Mesendoderm (in vitro differentiated cells): ENCODE measurements at regions not wholly inside any gene's neighbourhood (a gene's known extent, or its start where the extent isn't known, plus 50 kb on each side); places are given as distances from the start of the nearest gene placed in this dataset.

Experiments
- DNase-seq: peaks from one replicate; pipeline ENCODE4 v3.0.0; 2013
- H2AK5ac ChIP-seq: 2 replicates; pipeline ENCODE4 v1.6.1; 2013; ENCODE audit warnings: low read length, inconsistent platforms
- H2BK120ac ChIP-seq: 2 replicates; pipeline ENCODE4 v1.6.1; 2013; ENCODE audit warnings: low read depth, mild to moderate bottlenecking, low read length, moderate library complexity, mixed read lengths
- H2BK15ac ChIP-seq: replicated peaks from 2 replicates; pipeline ENCODE4 v1.6.1; 2013; ENCODE audit warnings: low read depth, mild to moderate bottlenecking, moderate library complexity
- H2BK5ac ChIP-seq: 2 replicates; pipeline ENCODE4 v1.6.1; 2013; ENCODE audit warnings: low read length, inconsistent platforms
- H3K18ac ChIP-seq: 2 replicates; pipeline ENCODE4 v1.6.1; 2013; ENCODE audit warnings: mild to moderate bottlenecking, low read length, mixed read lengths
- H3K23ac ChIP-seq: one replicate; pipeline ENCODE4 v1.6.1; 2013; ENCODE audit warnings: low read length
- H3K27ac ChIP-seq: 2 replicates; pipeline ENCODE4 v1.5.1; 2013; ENCODE audit warnings: low read depth, mild to moderate bottlenecking, inconsistent platforms, low read length, moderate library complexity
- H3K27me3 ChIP-seq: 2 replicates; pipeline ENCODE4 v1.6.1; 2013; ENCODE audit warnings: low read length, control low read depth, mild to moderate bottlenecking, inconsistent platforms; ENCODE audit not compliant: insufficient read depth, poor library complexity
- H3K36me3 ChIP-seq: 2 replicates; pipeline ENCODE4 v1.6.1; 2013; ENCODE audit warnings: low read length, inconsistent platforms; ENCODE audit not compliant: control insufficient read depth, insufficient read depth
- H3K4ac ChIP-seq: one replicate; pipeline ENCODE4 v1.6.1; 2013; ENCODE audit warnings: low read depth, mild to moderate bottlenecking, low read length, moderate library complexity
- H3K4me1 ChIP-seq: 2 replicates; pipeline ENCODE4 v1.6.1; 2013; ENCODE audit warnings: low read depth, low read length, inconsistent platforms; ENCODE audit not compliant: control insufficient read depth
- H3K4me2 ChIP-seq: 2 replicates; pipeline ENCODE4 v1.6.1; 2013; ENCODE audit warnings: low read length
- H3K4me3 ChIP-seq: 2 replicates; pipeline ENCODE4 v1.5.1; 2013; ENCODE audit warnings: mild to moderate bottlenecking, low read length
- H3K56ac ChIP-seq: one replicate; pipeline ENCODE4 v1.6.1; 2013; ENCODE audit warnings: low read length
- H3K79me1 ChIP-seq: 2 replicates; pipeline ENCODE4 v1.6.1; 2013; ENCODE audit warnings: low read length, inconsistent platforms
- H3K79me2 ChIP-seq: 2 replicates; pipeline ENCODE4 v1.6.1; 2013; ENCODE audit warnings: mild to moderate bottlenecking, low read length; ENCODE audit not compliant: control insufficient read depth, insufficient read depth
- H3K9ac ChIP-seq: 2 replicates; pipeline ENCODE4 v1.6.1; 2013; ENCODE audit warnings: low read length, inconsistent platforms
- H4K5ac ChIP-seq: one replicate; pipeline ENCODE4 v1.6.1; 2013; ENCODE audit warnings: low read length
- H4K8ac ChIP-seq: one replicate; pipeline ENCODE4 v1.6.1; 2013; ENCODE audit warnings: low read depth, mild to moderate bottlenecking, control low read depth, low read length, moderate library complexity
- WGBS: extraction: QIAGEN DNeasy Blood & Tissue Kit; methylation state at CpG from one replicate; pipeline ENCODE4 v1.1.7; 2013; ENCODE audit warnings: low lambda C conversion rate, missing lambda C conversion rate; ENCODE audit not compliant: insufficient coverage; ENCODE audit errors: extremely low coverage; 5-methylcytosine and 5-hydroxymethylcytosine counted together

DNA sequence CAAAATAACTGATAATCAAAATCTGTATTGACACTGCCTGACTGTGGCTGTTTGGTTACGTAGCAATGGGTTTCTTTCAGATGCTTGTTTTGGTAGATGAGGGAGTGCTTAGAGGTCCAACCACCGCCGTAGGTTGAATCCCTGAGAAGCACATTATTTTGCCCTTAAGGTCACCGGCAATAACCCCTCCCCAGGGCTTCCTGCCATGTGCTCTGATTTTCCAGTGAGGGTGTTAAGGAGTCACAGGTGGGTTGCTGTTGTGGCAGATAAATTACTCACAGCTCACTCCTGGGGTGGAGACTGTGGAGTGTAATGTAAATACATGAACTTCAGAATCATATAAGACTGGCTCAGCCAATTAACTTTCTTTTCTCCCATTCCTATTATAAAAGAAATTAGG, 81.5 kb upstream of the ZP4 start:
- no peaks in the 10 kb centered on the region for H3K79me1 ChIP-seq
- H3K36me3 ChIP-seq, result no peaks in the 10 kb centered on the region
- H3K79me2 ChIP-seq, result no peaks in the 10 kb centered on the region
- no peaks in the 10 kb centered on the region for H3K27me3 ChIP-seq
- no peak overlapping the region for H3K4me2 ChIP-seq
- no peak overlapping the region for H3K4me3 ChIP-seq
- H4K8ac ChIP-seq, result no peak overlapping the region
- no peak overlapping the region for H3K9ac ChIP-seq
- H3K56ac ChIP-seq, result no peak overlapping the region
- no peak overlapping the region for H2AK5ac ChIP-seq
- no peak overlapping the region for H3K4ac ChIP-seq
- no peak overlapping the region for H2BK5ac ChIP-seq
- peaks cover 2% of the 10 kb centered on the region for H3K4me1 ChIP-seq
- no peak overlapping the region for H3K18ac ChIP-seq
- WGBS, result no CpG with 5 or more reads among the region's 4 CpGs
- no peak overlapping the region for H3K27ac ChIP-seq
- H4K5ac ChIP-seq, result no peak overlapping the region
- no peak overlapping the region for H2BK15ac ChIP-seq
- no peak overlapping the region for H2BK120ac ChIP-seq
- no peak overlapping the region for H3K23ac ChIP-seq
- DNase-seq, result no peak

- Histone ChIP-seq H3K23ac (no peak overlapping the region), H3K79me2 (no peaks in the 10 kb centered on the region), H3K4me2 (no peak overlapping the region), H2BK120ac (no peak overlapping the region), H3K4me3 (no peak overlapping the region), H2BK5ac (no peak overlapping the region), H3K56ac (no peak overlapping the region), H2BK15ac (no peak overlapping the region), H4K5ac (no peak overlapping the region), H4K8ac (no peak overlapping the region), H3K27ac (no peak overlapping the region), H3K36me3 (no peaks in the 10 kb centered on the region), H3K4me1 (peaks cover 2% of the 10 kb centered on the region), H3K79me1 (no peaks in the 10 kb centered on the region), H3K4ac (no peak overlapping the region), H3K9ac (no peak overlapping the region), H3K18ac (no peak overlapping the region), H2AK5ac (no peak overlapping the region), H3K27me3 (no peaks in the 10 kb centered on the region)
- WGBS, result no CpG with 5 or more reads among the region's 2 CpGs
- DNase-seq, result no peak
Measured at GRCh38 chr1:237962985-237963384, 72.3 kb upstream of the ZP4 start.

DNA sequence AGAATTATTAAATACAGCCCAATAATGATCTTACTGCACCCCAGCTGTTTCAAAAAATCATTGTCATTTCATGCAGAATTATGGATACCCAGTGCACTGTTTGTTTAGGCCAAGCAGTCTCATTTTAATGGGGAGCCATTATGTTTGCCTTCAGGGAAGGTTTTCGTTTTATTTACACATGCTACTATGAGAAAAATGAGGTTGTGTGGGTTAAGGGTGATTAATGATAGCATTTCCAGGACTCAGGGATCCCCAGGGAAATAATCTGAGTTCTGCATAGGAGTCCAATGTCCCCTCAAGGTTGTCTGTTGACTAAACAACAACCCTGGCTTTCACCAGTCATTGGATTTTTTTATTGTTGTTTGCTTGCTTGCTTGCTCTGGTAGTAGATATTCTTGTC, 71.0 kb upstream of the ZP4 start:
- Histone ChIP-seq H3K27ac (no peak overlapping the region), H3K4ac (no peak overlapping the region), H3K27me3 (no peaks in the 10 kb centered on the region), H3K36me3 (no peaks in the 10 kb centered on the region), H2BK120ac (no peak overlapping the region), H4K8ac (no peak overlapping the region), H2BK5ac (no peak overlapping the region), H2AK5ac (no peak overlapping the region), H3K4me2 (no peak overlapping the region), H3K18ac (no peak overlapping the region), H4K5ac (no peak overlapping the region), H3K9ac (no peak overlapping the region), H3K4me1 (peaks cover 2% of the 10 kb centered on the region), H3K79me1 (no peaks in the 10 kb centered on the region), H3K4me3 (no peak overlapping the region), H2BK15ac (no peak overlapping the region), H3K23ac (no peak overlapping the region), H3K56ac (no peak overlapping the region), H3K79me2 (no peaks in the 10 kb centered on the region)
- WGBS, result no CpG with 5 or more reads among the region's 1 CpG
- no peak for DNase-seq

- no peak overlapping the region for H2BK5ac ChIP-seq
- no peak overlapping the region for H3K23ac ChIP-seq
- no peaks in the 10 kb centered on the region for H3K36me3 ChIP-seq
- no peaks in the 10 kb centered on the region for H3K79me1 ChIP-seq
- no peak overlapping the region for H3K9ac ChIP-seq
- no peak overlapping the region for H3K4me2 ChIP-seq
- no peak overlapping the region for H3K56ac ChIP-seq
- H2AK5ac ChIP-seq, result no peak overlapping the region
- no peak overlapping the region for H2BK15ac ChIP-seq
- H3K27me3 ChIP-seq, result no peaks in the 10 kb centered on the region
- no peak overlapping the region for H4K8ac ChIP-seq
- no peak overlapping the region for H2BK120ac ChIP-seq
- no peak for DNase-seq
- no peak overlapping the region for H3K4ac ChIP-seq
- no peak overlapping the region for H4K5ac ChIP-seq
- H3K18ac ChIP-seq, result no peak overlapping the region
- H3K79me2 ChIP-seq, result no peaks in the 10 kb centered on the region
- no peak overlapping the region for H3K27ac ChIP-seq
- peaks cover 2% of the 10 kb centered on the region for H3K4me1 ChIP-seq
- no peak overlapping the region for H3K4me3 ChIP-seq
Measured at GRCh38 chr1:237959838-237960237, 69.1 kb upstream of the ZP4 start.

- Histone ChIP-seq H3K79me1 (no peaks in the 10 kb centered on the region), H3K4me3 (no peak overlapping the region), H3K36me3 (no peaks in the 10 kb centered on the region), H3K23ac (no peak overlapping the region), H3K18ac (no peak overlapping the region), H3K4me1 (no peaks in the 10 kb centered on the region), H4K8ac (no peak overlapping the region), H3K9ac (no peak overlapping the region), H3K27me3 (no peaks in the 10 kb centered on the region), H3K27ac (no peak overlapping the region), H4K5ac (no peak overlapping the region), H2AK5ac (no peak overlapping the region), H3K79me2 (no peaks in the 10 kb centered on the region), H3K4me2 (no peak overlapping the region), H2BK5ac (no peak overlapping the region), H3K56ac (no peak overlapping the region), H3K4ac (no peak overlapping the region), H2BK120ac (no peak overlapping the region), H2BK15ac (no peak overlapping the region)
- peak; percentile 62 for DNase-seq
- WGBS, result no CpG with 5 or more reads among the region's 7 CpGs
Measured at GRCh38 chr1:237953238-237953637, 62.5 kb upstream of the ZP4 start.
